GM10266 (cell line): ENCODE measurements at regions not wholly inside any gene's neighbourhood (a gene's known extent, or its start where the extent isn't known, plus 50 kb on each side); places are given as distances from the start of the nearest gene placed in this dataset.

Experiments
- DNase-seq: peaks from one replicate; pipeline ENCODE4 v3.0.0; 2012; ENCODE audit errors: extremely low spot score
- TF ChIP-seq, protein P1 (sequence below): IDR thresholded peaks from 2 replicates; pipeline ENCODE4 v1.5.1; 2012; ENCODE audit warnings: mild to moderate bottlenecking, low read depth; ENCODE audit not compliant: control insufficient read depth, insufficient read depth; ENCODE audit errors: missing control alignments

- DNase-seq: no peak
- TF ChIP-seq, protein P1, sequence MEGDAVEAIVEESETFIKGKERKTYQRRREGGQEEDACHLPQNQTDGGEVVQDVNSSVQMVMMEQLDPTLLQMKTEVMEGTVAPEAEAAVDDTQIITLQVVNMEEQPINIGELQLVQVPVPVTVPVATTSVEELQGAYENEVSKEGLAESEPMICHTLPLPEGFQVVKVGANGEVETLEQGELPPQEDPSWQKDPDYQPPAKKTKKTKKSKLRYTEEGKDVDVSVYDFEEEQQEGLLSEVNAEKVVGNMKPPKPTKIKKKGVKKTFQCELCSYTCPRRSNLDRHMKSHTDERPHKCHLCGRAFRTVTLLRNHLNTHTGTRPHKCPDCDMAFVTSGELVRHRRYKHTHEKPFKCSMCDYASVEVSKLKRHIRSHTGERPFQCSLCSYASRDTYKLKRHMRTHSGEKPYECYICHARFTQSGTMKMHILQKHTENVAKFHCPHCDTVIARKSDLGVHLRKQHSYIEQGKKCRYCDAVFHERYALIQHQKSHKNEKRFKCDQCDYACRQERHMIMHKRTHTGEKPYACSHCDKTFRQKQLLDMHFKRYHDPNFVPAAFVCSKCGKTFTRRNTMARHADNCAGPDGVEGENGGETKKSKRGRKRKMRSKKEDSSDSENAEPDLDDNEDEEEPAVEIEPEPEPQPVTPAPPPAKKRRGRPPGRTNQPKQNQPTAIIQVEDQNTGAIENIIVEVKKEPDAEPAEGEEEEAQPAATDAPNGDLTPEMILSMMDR: no peak
Measured at GRCh38 chr10:4437061-4437460, 388.9 kb upstream of the AKR1E2 start.

DNA sequence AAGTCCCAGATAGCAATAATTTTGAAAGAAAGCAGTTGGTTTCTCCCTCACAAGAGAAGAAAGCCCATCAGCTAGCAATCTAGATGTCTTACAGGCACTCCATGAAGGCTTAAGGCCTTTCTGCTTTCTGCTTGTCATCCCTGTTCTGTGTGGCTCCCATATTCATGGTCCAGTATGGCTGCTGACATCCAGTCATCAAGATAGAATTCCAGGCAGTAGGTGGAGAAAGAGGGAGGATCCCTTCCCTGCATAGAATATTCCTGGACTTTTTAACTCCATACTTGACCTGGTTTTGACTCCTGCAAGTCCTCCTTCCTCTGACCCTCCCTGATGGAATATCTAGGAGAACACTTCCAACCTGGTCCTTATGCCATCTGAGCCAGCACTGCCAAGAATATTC is 389.9 kb upstream of the AKR1E2 start:
- TF ChIP-seq, protein P1: no peak
- DNase-seq: no peak

DNA sequence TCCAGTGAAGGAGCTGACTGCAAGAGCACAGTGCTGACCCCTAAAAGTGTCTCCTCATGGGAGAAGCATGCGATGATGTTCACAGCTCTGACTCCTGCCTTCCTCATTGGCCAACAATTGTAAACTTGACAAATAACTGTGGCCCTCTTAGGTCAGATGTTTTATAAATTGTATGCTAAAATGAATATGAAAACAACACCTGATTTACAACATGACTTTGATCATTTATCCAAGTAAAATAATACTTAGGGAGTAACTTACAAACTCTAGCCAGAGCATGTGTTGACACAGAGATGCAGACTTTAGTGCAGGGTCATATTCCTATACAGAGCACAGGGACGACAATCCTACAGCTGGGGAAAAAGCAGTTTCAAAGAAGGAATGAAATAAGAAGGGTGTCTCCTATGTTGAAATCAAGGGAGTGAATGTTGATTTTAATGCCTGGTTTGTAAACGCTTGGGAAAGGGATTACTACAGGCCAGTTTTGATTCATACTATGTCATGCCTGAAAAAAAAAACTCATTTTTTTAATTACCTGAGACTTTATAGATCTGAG is 391.4 kb upstream of the AKR1E2 start:
- TF ChIP-seq, protein P1: no peak
- no peak for DNase-seq

DNA sequence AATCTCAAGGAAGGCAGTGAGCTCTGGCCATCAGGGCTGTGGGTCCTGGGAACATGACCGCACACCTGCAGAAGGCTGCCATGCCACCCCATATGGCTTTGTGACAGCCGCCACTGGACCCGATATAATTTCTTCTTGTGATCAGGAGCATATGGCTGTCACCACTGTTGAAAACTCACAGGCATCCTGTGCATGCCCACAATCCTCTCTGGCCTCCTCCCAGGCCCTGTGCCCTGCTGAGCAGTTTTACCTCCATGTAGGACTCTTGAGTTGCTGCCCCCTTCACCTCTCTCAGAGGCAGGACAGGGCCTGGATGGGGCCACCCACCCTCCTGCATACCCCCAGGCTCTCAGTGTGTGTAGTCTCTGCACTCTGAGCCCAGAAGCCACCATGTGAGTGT is 391.9 kb upstream of the AKR1E2 start:
- no peak for DNase-seq
- TF ChIP-seq, protein P1: no peak

- TF ChIP-seq, protein P1: no peak
- no peak for DNase-seq
Measured at GRCh38 chr10:4431114-4431863, 394.7 kb upstream of the AKR1E2 start.

DNA sequence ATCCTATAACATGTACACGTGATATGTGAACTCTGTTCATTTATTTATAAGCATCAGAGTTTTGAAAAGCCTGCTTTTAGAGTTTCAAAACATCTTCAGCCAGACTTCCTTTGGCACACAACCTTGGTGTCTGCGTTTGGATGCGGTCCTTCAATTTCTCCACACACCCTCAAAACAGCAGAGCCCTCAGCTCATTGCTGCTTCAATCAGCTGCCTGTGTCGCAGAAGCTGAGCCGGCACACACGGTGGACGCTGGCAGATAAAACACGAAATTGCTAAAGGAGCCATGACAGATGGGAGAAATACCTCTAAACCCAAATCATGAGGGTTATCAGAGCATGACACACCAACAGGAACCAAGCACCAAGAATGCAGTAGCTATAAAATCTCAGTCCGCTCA is 396.4 kb upstream of the AKR1E2 start:
- TF ChIP-seq, protein P1: no peak
- DNase-seq: no peak

DNA sequence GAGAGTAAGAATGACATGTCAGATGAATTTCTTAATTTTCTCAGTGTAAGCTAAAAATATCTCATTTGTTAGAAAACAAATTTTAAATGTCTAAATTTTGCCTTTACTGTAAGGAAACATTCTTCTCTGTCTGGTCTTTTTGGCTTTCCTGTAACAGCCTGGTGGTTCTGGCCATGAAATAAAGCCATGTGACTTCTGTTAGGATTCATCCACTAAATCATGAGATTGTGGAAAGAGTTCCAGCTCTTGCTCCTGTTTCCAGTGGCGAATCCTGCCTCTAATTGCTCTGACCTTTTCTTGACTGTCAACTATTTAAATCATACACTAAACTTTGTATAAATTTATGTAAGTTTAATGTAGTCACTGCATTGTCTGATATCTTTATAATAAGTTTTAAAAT is 398.5 kb upstream of the AKR1E2 start:
- DNase-seq: no peak
- TF ChIP-seq, protein P1: no peak
